ENCODE measurements at regions not wholly inside any gene's neighbourhood (a gene's known extent, or its start where the extent isn't known, plus 50 kb on each side); places are given as distances from the start of the nearest gene placed in this dataset.

DNA sequence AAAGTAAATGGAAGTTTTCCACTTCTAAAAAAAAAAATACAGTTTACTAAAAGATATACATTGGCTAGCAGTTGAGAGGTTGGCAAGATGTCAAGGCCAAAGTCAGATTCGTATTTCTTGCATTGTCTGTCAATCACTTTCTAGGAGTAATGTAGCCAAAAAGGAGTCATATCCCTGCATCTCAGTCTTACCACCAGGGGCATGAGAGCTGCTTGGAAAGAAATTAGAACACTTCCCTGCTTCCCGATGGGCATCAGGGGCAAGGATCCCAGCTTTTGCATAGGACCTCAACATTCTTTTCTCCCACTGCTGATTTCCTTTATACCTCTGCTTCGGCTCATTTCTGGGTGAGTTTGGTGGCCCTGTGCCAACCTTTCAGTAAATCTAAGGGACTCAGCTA lies 581.0 kb upstream of the MAP3K7 start:
- intact Hi-C loops (cut with DNase I): no loop called here
- DNase-seq: no peak
- no peak overlapping the region for H3K27ac ChIP-seq

DNA sequence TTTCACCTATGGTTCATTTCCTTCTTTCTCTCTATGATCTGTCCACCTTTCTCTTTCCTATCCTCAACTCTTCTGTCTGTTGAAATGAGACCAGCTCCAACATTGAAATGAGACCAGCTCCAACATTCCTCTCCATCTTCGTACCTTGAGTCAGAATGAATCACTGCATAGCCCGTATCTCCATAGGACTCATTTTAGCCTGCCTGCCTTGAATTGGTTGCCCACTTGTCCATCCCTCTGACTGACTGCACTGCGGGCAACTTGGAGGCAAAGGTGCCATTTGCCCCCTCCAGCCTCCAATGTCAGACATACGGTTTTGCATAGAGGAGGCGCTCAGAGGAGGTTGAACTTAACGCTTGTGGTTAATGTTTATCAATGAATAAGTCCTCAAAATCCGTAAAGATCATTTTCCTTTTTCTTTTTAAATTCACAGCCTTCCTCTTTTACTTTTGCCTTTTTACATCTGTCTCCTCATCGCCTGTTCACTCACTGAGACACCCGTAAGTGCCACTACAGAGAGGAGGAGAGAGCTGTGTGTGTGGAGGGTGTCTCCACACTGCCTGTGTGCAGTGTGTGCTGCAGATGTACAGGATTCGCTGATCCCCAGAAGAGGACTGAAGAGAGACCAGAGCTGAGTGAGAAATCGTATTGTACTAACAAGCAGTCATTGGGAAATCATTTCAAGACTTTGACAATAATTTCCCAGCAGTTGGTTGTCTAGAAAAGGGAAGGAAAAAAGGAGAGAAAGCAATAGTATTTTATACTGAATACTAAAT lies 579.6 kb upstream of the MAP3K7 start:
- no peak overlapping the region for H3K4me3 ChIP-seq (replicated peaks in 1 of 3)

More for the DNA sequence above, 581.0 kb upstream of the MAP3K7 start:
- peak in 1 of 6 experiments; percentile 15 for TF ChIP-seq CTCF (IDR thresholded peaks at IDR 0.05)
- no peak for TF ChIP-seq POLR2A (IDR thresholded peaks at IDR 0.05)
- Histone ChIP-seq H3K4me1 (no peaks in the 10 kb centered on the region), H3K4me3 (replicated peaks in 1 of 3) (no peak overlapping the region), H3K36me3 (no peaks in the 10 kb centered on the region), H3K27me3 (no peaks in the 10 kb centered on the region), H3K9me3 (no peaks in the 10 kb centered on the region)
- 23 to 34% methylated on average over 3 of the region's 3 CpGs for WGBS, 2 donors

GRCh38 chr6:91164105-91164504 lies 577.2 kb upstream of the MAP3K7 start:
- TF ChIP-seq CTCF (IDR thresholded peaks at IDR 0.05): no peak
- TF ChIP-seq POLR2A (IDR thresholded peaks at IDR 0.05): no peak
- H3K36me3 ChIP-seq: no peaks in the 10 kb centered on the region
- H3K9me3 ChIP-seq: no peaks in the 10 kb centered on the region
- H3K27me3 ChIP-seq: no peaks in the 10 kb centered on the region
- 74 to 85% methylated on average over 7 of the region's 7 CpGs for WGBS, 2 donors
- no peak overlapping the region for H3K27ac ChIP-seq
- H3K4me1 ChIP-seq: no peaks in the 10 kb centered on the region
- H3K4me3 ChIP-seq (replicated peaks in 1 of 3): no peak overlapping the region
- DNase-seq: no peak
- intact Hi-C loops (cut with DNase I): no loop called here

More for the DNA sequence above, 579.6 kb upstream of the MAP3K7 start:
- Histone ChIP-seq H3K9me3 (no peaks in the 10 kb centered on the region), H3K27me3 (no peaks in the 10 kb centered on the region), H3K36me3 (no peaks in the 10 kb centered on the region), H3K4me1 (no peaks in the 10 kb centered on the region), H3K27ac (no peak overlapping the region)
- TF ChIP-seq CTCF (IDR thresholded peaks at IDR 0.05) (no peak), POLR2A (IDR thresholded peaks at IDR 0.05) (no peak)
- DNase-seq: no peak
- intact Hi-C loops (cut with DNase I): no loop called here
- 54 to 59% methylated on average over 11 of the region's 11 CpGs for WGBS, 2 donors

- no peaks in the 10 kb centered on the region for H3K9me3 ChIP-seq
- H3K27ac ChIP-seq: no peak overlapping the region
- intact Hi-C loops (cut with DNase I): no loop called here
- TF ChIP-seq CTCF (IDR thresholded peaks at IDR 0.05) (no peak), POLR2A (IDR thresholded peaks at IDR 0.05) (no peak)
- H3K36me3 ChIP-seq: no peaks in the 10 kb centered on the region
- H3K4me3 ChIP-seq (replicated peaks in 1 of 3): no peak overlapping the region
- H3K4me1 ChIP-seq: no peaks in the 10 kb centered on the region
- DNase-seq: no peak
- WGBS, 2 donors: 87% methylated on average over 7 of the region's 7 CpGs
- H3K27me3 ChIP-seq: no peaks in the 10 kb centered on the region
These were observed 574.4 kb upstream of the MAP3K7 start for GRCh38 chr6:91161246-91161645.

DNA sequence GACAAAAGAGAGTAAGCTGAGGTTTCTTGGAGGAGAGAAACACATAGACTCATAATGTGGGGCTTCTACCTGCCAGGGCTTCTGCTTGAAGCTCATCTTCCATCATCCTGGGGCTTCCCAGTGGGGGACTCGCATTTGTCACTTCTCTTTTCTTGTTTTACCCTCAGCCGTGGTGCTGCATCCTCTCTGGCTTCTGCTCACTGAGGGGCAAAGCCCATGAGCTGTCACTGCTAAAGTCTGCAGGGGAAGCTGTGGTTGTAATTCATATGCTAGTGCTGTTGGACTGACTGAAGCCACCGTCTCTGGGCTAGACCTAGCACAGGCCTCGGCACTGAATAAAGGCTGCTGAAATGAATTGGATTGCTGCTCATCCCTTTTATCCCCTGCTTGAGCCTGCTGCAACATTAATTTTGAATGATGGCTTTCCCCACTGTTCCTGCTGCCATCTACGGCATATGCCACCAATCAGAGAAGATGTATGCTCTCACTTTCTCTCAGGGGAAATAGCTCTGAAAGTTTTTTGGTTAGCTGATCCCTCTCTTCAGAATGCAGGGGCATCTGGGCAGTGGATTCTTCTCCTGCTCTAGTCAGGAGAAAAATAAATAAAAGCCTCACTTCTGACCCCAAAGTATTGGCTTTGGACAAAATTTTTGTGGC lies 568.4 kb upstream of the MAP3K7 start:
- Histone ChIP-seq H3K4me1 (no peaks in the 10 kb centered on the region), H3K9me3 (no peaks in the 10 kb centered on the region), H3K27me3 (no peaks in the 10 kb centered on the region), H3K27ac (no peak overlapping the region), H3K4me3 (replicated peaks in 1 of 3) (no peak overlapping the region), H3K36me3 (no peaks in the 10 kb centered on the region)
- TF ChIP-seq CTCF (IDR thresholded peaks at IDR 0.05) (no peak), POLR2A (IDR thresholded peaks at IDR 0.05) (no peak)
- intact Hi-C loops (cut with DNase I): no loop called here
- 49 to 55% methylated on average over 5 of the region's 5 CpGs for WGBS, 2 donors
- no peak for DNase-seq

Data from thyroid gland (tissue), 4 donors.